PFSK-1 (cell line): ENCODE measurements at regions not wholly inside any gene's neighbourhood (a gene's known extent, or its start where the extent isn't known, plus 50 kb on each side); places are given as distances from the start of the nearest gene placed in this dataset.

ENCODE experiments used
- FOXP2 ChIP-seq: optimal IDR thresholded peaks from 2 replicates; pipeline ENCODE3; 2011; ENCODE audit warnings: borderline replicate concordance, control low read depth, inconsistent platforms; ENCODE audit not compliant: insufficient read depth; ENCODE audit errors: extremely low read length, extremely low read depth
- POLR2AphosphoS5 ChIP-seq: IDR thresholded peaks from 2 replicates; pipeline ENCODE4 v1.6.1; 2012; ENCODE audit warnings: low read depth, mild to moderate bottlenecking, control low read depth, low read length, moderate library complexity
- SIN3A ChIP-seq: IDR thresholded peaks from 2 replicates; pipeline ENCODE4 v1.6.1; 2012; ENCODE audit warnings: mild to moderate bottlenecking, low read length, moderate library complexity, borderline replicate concordance; ENCODE audit not compliant: insufficient read depth
- TAF1 ChIP-seq: IDR thresholded peaks from 2 replicates; pipeline ENCODE4 v1.6.1; 2012; ENCODE audit warnings: low read length, control low read depth, borderline replicate concordance; ENCODE audit not compliant: insufficient read depth
- TF ChIP-seq, protein P1 (sequence below), 2 experiments: IDR thresholded peaks; 2 replicates each; pipeline versions ENCODE4 v1.6.1 to v1.8.0; 2011 to 2012; ENCODE audit warnings: low read depth in 2 of 2, low read length in 2 of 2, control low read depth in 1 of 2, inconsistent platforms in 1 of 2, mild to moderate bottlenecking in 1 of 2, moderate library complexity in 1 of 2; ENCODE audit not compliant: insufficient read depth in 1 of 2

GRCh38 chr2:200189964-200190363, 116.5 kb upstream of the SPATS2L start:
- TF ChIP-seq FOXP2: no peak
- TF ChIP-seq TAF1: no peak
- no peak for TF ChIP-seq POLR2AphosphoS5
- TF ChIP-seq, protein P1, sequence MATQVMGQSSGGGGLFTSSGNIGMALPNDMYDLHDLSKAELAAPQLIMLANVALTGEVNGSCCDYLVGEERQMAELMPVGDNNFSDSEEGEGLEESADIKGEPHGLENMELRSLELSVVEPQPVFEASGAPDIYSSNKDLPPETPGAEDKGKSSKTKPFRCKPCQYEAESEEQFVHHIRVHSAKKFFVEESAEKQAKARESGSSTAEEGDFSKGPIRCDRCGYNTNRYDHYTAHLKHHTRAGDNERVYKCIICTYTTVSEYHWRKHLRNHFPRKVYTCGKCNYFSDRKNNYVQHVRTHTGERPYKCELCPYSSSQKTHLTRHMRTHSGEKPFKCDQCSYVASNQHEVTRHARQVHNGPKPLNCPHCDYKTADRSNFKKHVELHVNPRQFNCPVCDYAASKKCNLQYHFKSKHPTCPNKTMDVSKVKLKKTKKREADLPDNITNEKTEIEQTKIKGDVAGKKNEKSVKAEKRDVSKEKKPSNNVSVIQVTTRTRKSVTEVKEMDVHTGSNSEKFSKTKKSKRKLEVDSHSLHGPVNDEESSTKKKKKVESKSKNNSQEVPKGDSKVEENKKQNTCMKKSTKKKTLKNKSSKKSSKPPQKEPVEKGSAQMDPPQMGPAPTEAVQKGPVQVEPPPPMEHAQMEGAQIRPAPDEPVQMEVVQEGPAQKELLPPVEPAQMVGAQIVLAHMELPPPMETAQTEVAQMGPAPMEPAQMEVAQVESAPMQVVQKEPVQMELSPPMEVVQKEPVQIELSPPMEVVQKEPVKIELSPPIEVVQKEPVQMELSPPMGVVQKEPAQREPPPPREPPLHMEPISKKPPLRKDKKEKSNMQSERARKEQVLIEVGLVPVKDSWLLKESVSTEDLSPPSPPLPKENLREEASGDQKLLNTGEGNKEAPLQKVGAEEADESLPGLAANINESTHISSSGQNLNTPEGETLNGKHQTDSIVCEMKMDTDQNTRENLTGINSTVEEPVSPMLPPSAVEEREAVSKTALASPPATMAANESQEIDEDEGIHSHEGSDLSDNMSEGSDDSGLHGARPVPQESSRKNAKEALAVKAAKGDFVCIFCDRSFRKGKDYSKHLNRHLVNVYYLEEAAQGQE (IDR thresholded peaks at IDR 0.05; ENCODE audit: insufficient read depth in 1 of 2, low read depth in 2 of 2, low read length in 2 of 2): no peak
- no peak for TF ChIP-seq SIN3A

DNA sequence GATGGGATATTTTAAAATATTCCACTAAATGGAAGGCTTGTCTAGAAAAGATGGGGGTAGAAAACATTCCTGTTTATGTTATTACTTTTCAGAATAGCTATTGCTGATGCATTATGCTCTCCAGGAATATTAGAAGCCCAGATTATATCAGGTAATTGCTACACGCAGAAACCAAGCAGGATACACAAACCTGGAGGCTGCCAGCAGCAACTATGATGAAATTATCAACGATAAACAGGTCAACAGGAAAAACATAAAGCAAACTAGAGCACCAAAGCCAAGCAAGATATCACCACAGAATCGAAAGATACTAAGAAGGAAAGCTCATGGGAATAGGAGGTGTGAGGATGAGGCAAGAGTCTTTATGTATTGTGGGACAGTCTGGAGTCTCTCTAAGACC, 113.2 kb upstream of the SPATS2L start:
- TF ChIP-seq, protein P1 (IDR thresholded peaks at IDR 0.05; ENCODE audit: insufficient read depth in 1 of 2, low read depth in 2 of 2, low read length in 2 of 2): no peak
- no peak for TF ChIP-seq FOXP2
- no peak for TF ChIP-seq SIN3A
- TF ChIP-seq POLR2AphosphoS5: no peak
- TF ChIP-seq TAF1: no peak

GRCh38 chr2:200193791-200194190, 112.7 kb upstream of the SPATS2L start:
- TF ChIP-seq SIN3A: no peak
- TF ChIP-seq, protein P1 (IDR thresholded peaks at IDR 0.05; ENCODE audit: insufficient read depth in 1 of 2, low read depth in 2 of 2, low read length in 2 of 2): no peak
- no peak for TF ChIP-seq POLR2AphosphoS5
- no peak for TF ChIP-seq FOXP2
- TF ChIP-seq TAF1: no peak

GRCh38 chr2:200194746-200195145, 111.7 kb upstream of the SPATS2L start:
- TF ChIP-seq FOXP2 (no peak), TAF1 (no peak), SIN3A (no peak), POLR2AphosphoS5 (no peak)
- TF ChIP-seq, protein P1 (IDR thresholded peaks at IDR 0.05; ENCODE audit: insufficient read depth in 1 of 2, low read depth in 2 of 2, low read length in 2 of 2): no peak

GRCh38 chr2:200199005-200199404, 107.5 kb upstream of the SPATS2L start:
- TF ChIP-seq TAF1 (no peak), FOXP2 (no peak), POLR2AphosphoS5 (no peak), SIN3A (no peak)
- TF ChIP-seq, protein P1 (IDR thresholded peaks at IDR 0.05; ENCODE audit: insufficient read depth in 1 of 2, low read depth in 2 of 2, low read length in 2 of 2): no peak
